ENCODE measurements at regions not wholly inside any gene's neighbourhood (a gene's known extent, or its start where the extent isn't known, plus 50 kb on each side); places are given as distances from the start of the nearest gene placed in this dataset.

GRCh38 chr9:88925481-88925880, 65.8 kb upstream of the S1PR3 start (continued):
- no peak for TF ChIP-seq CHD7 (IDR thresholded peaks at IDR 0.05; ENCODE audit: insufficient replicate concordance, low read length)
- no peak for TF ChIP-seq TAF7 (optimal IDR thresholded peaks at IDR 0.05; ENCODE audit: borderline replicate concordance, low read depth, low read length)
- no peak for TF ChIP-seq BCL11A (IDR thresholded peaks at IDR 0.05; ENCODE audit: low read depth in 2 of 2, low read length in 2 of 2)
- TF ChIP-seq ATF2 (IDR thresholded peaks at IDR 0.05; ENCODE audit: low read length), result no peak
- TF ChIP-seq RBBP5 (IDR thresholded peaks at IDR 0.05; ENCODE audit: borderline replicate concordance, low read depth, low read length), result no peak
- TF ChIP-seq CREB1 (IDR thresholded peaks at IDR 0.05), result no peak

Data from H1 (cell line).